ENCODE measurements at regions not wholly inside any gene's neighbourhood (a gene's known extent, or its start where the extent isn't known, plus 50 kb on each side); places are given as distances from the start of the nearest gene placed in this dataset.

GRCh38 chr18:61616111-61616610, 276.6 kb downstream of the RNF152 start:
- DNase-seq = no peak

- no peak for DNase-seq
These were observed 279.3 kb downstream of the CDH20 start for GRCh38 chr18:61612517-61612916.

GRCh38 chr18:61609131-61609530, 275.9 kb downstream of the CDH20 start:
- DNase-seq = no peak

GRCh38 chr18:61608316-61608715, 275.1 kb downstream of the CDH20 start:
- DNase-seq = no peak

- DNase-seq = no peak
These were observed 274.6 kb downstream of the CDH20 start for GRCh38 chr18:61607867-61608266.

GRCh38 chr18:61606759-61607158, 273.5 kb downstream of the CDH20 start:
- no peak for DNase-seq

GRCh38 chr18:61606068-61606660, 272.9 kb downstream of the CDH20 start:
- no peak for DNase-seq

- no peak for DNase-seq
These were observed 272.3 kb downstream of the CDH20 start for GRCh38 chr18:61605376-61606067.
